Right cardiac atrium (tissue), 5 donors: ENCODE measurements at regions not wholly inside any gene's neighbourhood (a gene's known extent, or its start where the extent isn't known, plus 50 kb on each side); places are given as distances from the start of the nearest gene placed in this dataset.

ENCODE experiments used
- ATAC-seq, 2 donors: fragments of 200-7000 bp; cut with Tn5 transposase; one replicate each; pipeline versions ENCODE4 v1.8.0 to v1.9.1; 2020; ENCODE audit warnings: moderate library complexity in 2 of 2, mild to moderate bottlenecking in 1 of 2
- DNase-seq, 3 donors: peaks; one replicate each; pipeline ENCODE4 v3.0.0-alpha.2; 2020
- H3K27ac ChIP-seq: one replicate; pipeline ENCODE4 v1.5.1; 2013; ENCODE audit warnings: mild to moderate bottlenecking, low read length, control low read depth, moderate library complexity
- H3K27me3 ChIP-seq: one replicate; pipeline ENCODE4 v1.6.1; 2013; ENCODE audit not compliant: control insufficient read depth, insufficient read depth
- H3K4me1 ChIP-seq: one replicate; pipeline ENCODE4 v1.6.1; 2013; ENCODE audit warnings: low read length; ENCODE audit not compliant: control insufficient read depth, insufficient read depth
- H3K4me3 ChIP-seq: one replicate; pipeline ENCODE4 v1.5.1; 2013; ENCODE audit warnings: low read length, control low read depth
- H3K9me3 ChIP-seq: one replicate; pipeline ENCODE4 v1.6.1; 2013; ENCODE audit warnings: low read length; ENCODE audit not compliant: control insufficient read depth
- WGBS: extraction: QIAGEN DNeasy Blood & Tissue Kit; methylation state at CpG from one replicate; pipeline ENCODE4 v1.1.7; 2013; 5-methylcytosine and 5-hydroxymethylcytosine counted together
- intact Hi-C, 4 donors: fragments of 100-400 bp; cut with DNase I; formaldehyde crosslinking; loops; one replicate each; pipeline versions ENCODE4 v1.11.0 to v1.14.0; 2022 to 2023
- donor health status: healthy with polysubstance abuse.
- donor health status: DM: no; HTN: yes; CAD: no.
- donor health status: DM: no; HTN: no; CAD: no.
- donor health status: DM: no; HTN: yes; CAD: no; lungs with severe emphysema.
- donor health status: DM: yes; HTN: yes; CAD: no.

GRCh38 chr5:168186289-168187074, 105.0 kb upstream of the WWC1 start:
- H3K4me3 ChIP-seq = no peak overlapping the region
- ATAC-seq (peak; percentile 16 to 73), DNase-seq (no peak)
- intact Hi-C loops = no loop called here
- WGBS = 59% methylated on average over 18 of the region's 18 CpGs
- H3K27ac ChIP-seq = peak overlapping the region; percentile 67
- H3K27me3 ChIP-seq = no peaks in the 10 kb centered on the region
- no peaks in the 10 kb centered on the region for H3K9me3 ChIP-seq
- H3K4me1 ChIP-seq = peaks cover 5% of the 10 kb centered on the region

GRCh38 chr5:168187614-168188013, 103.8 kb upstream of the WWC1 start:
- no peaks in the 10 kb centered on the region for H3K9me3 ChIP-seq
- ATAC-seq (no peak), DNase-seq (no peak)
- 42% methylated on average over 6 of the region's 6 CpGs for WGBS
- intact Hi-C loops = no loop called here
- H3K27me3 ChIP-seq = no peaks in the 10 kb centered on the region
- peak overlapping the region; percentile 59 for H3K27ac ChIP-seq
- peaks cover 5% of the 10 kb centered on the region for H3K4me1 ChIP-seq
- H3K4me3 ChIP-seq = no peak overlapping the region

DNA sequence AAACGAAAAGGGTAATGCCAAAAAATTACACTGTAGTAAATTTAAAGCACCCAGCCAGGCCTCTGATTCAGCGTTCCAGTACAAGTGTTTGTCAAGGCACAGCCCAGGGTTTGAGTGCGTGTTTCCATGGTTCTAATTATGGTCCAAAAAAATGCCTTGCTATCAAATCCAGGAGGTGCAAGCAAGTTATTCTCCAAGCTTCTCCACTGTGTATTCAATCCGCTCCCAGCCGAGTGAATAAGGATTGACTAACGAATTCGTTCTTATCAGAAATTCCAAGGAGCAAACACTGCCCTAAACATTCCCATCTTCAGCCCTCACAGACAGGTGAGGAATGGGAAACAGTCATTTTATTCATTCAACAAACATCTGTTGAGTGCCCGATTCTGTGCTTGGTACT, 103.3 kb upstream of the WWC1 start:
- Histone ChIP-seq H3K27ac (no peak overlapping the region), H3K27me3 (no peaks in the 10 kb centered on the region), H3K9me3 (no peaks in the 10 kb centered on the region), H3K4me1 (peaks cover 5% of the 10 kb centered on the region), H3K4me3 (no peak overlapping the region)
- peak; percentile 45 to 52 for ATAC-seq
- no peak for DNase-seq
- WGBS = 69% methylated on average over 8 of the region's 8 CpGs
- intact Hi-C loops = no loop called here

DNA sequence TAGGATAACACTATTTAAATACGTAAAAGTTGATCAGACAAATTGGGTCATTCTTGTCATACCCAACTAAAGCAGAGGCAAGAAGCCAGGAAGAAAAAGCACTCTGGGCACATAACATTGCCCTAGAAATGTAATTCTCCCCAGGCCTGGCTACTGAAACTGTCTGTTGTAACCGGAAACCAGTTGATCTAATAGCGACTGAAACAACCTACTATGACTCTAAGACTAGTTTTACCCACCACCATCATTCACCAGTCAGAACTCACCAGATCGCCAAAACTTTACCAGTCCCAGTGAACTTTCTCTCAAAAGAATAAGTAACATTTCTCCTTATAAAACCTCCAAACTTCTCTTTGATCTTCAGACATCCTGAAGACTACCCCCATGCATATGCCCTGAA, 99.3 kb upstream of the WWC1 start:
- WGBS = 81% methylated on average over 4 of the region's 4 CpGs
- intact Hi-C loops = no loop called here

GRCh38 chr5:168193493-168194250, 97.8 kb upstream of the WWC1 start:
- Histone ChIP-seq H3K4me3 (no peak overlapping the region), H3K27me3 (no peaks in the 10 kb centered on the region), H3K27ac (no peak overlapping the region), H3K9me3 (no peaks in the 10 kb centered on the region), H3K4me1 (peaks cover 2% of the 10 kb centered on the region)
- ATAC-seq (no peak), DNase-seq (no peak)
- 41% methylated on average over 9 of the region's 9 CpGs for WGBS
- intact Hi-C loops = no loop called here

More for the DNA sequence above, 99.3 kb upstream of the WWC1 start:
- no peak for DNase-seq
- Histone ChIP-seq H3K27me3 (no peaks in the 10 kb centered on the region), H3K4me3 (no peak overlapping the region), H3K4me1 (peaks cover 3% of the 10 kb centered on the region), H3K9me3 (no peaks in the 10 kb centered on the region), H3K27ac (no peak overlapping the region)
- no peak for ATAC-seq

DNA sequence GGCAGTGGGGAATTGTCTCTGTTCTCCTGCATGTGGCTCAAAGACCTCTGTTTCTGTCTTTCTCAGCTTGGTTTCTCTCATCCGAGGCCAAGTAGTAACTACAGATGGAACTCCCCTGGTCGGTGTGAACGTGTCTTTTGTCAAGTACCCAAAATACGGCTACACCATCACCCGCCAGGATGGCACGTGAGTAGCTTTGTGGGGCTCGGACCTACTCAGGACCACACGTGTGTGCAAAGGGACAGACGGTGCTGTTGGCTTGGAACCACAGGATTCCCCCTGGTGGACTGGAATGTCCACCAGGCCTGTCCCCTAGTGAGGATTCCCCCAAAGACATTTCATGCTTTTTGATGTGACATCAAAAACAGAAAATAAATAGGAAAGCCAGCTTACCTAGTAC, 96.3 kb upstream of the WWC1 start:
- no peak overlapping the region for H3K4me3 ChIP-seq
- no peaks in the 10 kb centered on the region for H3K27me3 ChIP-seq
- intact Hi-C loops = no loop called here
- 86% methylated on average over 9 of the region's 9 CpGs for WGBS
- no peak for ATAC-seq
- peaks cover 2% of the 10 kb centered on the region for H3K4me1 ChIP-seq
- no peak overlapping the region for H3K27ac ChIP-seq
- H3K9me3 ChIP-seq = no peaks in the 10 kb centered on the region
- DNase-seq = no peak

- ATAC-seq (no peak), DNase-seq (no peak)
- H3K4me3 ChIP-seq = no peak overlapping the region
- WGBS = 94% methylated on average over 2 of the region's 2 CpGs
- H3K9me3 ChIP-seq = no peaks in the 10 kb centered on the region
- intact Hi-C loops = no loop called here
- no peaks in the 10 kb centered on the region for H3K27me3 ChIP-seq
- no peak overlapping the region for H3K27ac ChIP-seq
- peaks cover 2% of the 10 kb centered on the region for H3K4me1 ChIP-seq
Observed at GRCh38 chr5:168198359-168198758, 93.1 kb upstream of the WWC1 start.

DNA sequence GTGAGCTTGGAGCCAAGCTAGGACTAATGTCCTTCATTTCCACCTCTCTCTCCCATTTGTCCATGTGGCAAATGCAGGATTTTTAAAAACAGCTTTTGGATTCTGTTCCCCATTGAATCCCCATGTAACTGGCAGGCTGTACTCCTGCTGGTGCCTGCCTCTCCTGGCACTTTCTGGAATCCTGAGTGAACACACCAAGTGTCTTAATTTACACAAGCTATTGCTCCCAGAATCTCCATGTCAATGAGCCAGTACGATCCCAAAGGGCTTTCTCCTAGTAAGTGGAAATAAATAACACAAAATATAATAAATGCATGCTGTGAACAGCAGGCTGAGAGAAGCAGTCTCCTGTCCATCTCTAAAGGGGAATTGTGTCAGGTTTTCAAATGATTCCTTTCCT, 88.4 kb upstream of the WWC1 start:
- no peak for DNase-seq
- no peak for ATAC-seq
- no peak overlapping the region for H3K4me3 ChIP-seq
- intact Hi-C loops = no loop called here
- H3K4me1 ChIP-seq = no peaks in the 10 kb centered on the region
- H3K27ac ChIP-seq = no peak overlapping the region
- H3K27me3 ChIP-seq = no peaks in the 10 kb centered on the region
- WGBS = 84% methylated on average over 1 of the region's 1 CpG
- H3K9me3 ChIP-seq = no peaks in the 10 kb centered on the region

DNA sequence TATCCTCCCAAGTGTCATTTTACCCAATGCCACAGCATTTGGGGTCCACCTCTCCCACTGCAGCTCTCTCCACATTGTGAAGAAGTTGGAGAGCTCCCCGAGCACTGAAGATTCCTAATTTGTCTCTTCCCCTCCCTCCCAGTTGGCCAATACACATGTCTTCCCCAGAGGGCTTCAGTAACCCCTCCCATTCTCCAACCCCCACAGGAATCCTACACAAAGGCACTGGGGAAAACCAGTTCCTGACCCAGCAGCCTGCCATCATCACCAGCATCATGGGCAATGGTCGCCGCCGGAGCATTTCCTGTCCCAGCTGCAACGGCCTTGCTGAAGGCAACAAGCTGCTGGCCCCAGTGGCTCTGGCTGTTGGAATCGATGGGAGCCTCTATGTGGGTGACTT, 87.3 kb upstream of the WWC1 start:
- DNase-seq (no peak), ATAC-seq (no peak)
- no peak overlapping the region for H3K4me3 ChIP-seq
- no peaks in the 10 kb centered on the region for H3K9me3 ChIP-seq
- no peaks in the 10 kb centered on the region for H3K4me1 ChIP-seq
- intact Hi-C loops = no loop called here
- H3K27ac ChIP-seq = no peak overlapping the region
- no peaks in the 10 kb centered on the region for H3K27me3 ChIP-seq
- WGBS = 85% methylated on average over 6 of the region's 6 CpGs

DNA sequence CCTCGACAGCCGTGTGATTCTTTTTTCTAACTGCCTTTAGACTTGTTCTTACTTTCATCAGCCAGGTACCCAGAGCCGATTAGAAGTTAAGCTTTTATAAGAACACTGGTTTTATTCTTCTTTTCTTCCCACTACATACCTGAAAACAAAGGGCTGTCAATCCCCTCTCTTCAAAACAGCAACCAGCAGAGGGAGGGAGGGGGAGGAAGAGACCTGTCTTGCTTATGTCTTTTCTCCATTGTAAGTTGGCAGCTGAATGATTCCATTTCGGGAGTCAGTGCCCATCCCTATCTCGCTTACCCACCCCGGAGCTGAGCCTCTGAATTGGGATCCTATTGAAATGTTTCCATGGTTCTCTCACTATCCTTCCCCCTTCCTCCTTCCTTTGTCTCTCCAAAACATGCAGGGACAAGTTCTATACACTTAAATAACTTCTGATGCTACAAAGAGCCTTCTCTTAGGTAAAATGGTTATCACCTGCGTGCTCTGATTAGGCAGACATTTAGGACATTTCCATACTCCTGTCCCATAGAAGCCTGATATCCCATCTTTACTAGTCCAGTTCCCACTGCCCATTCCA, 83.9 kb upstream of the WWC1 start:
- Histone ChIP-seq H3K27ac (no peak overlapping the region), H3K4me3 (no peak overlapping the region), H3K27me3 (no peaks in the 10 kb centered on the region), H3K9me3 (no peaks in the 10 kb centered on the region), H3K4me1 (no peaks in the 10 kb centered on the region)
- 80% methylated on average over 7 of the region's 7 CpGs for WGBS
- ATAC-seq (peak in 1 of 2 donors; percentile 26), DNase-seq (no peak)
- intact Hi-C loops = no loop called here

GRCh38 chr5:168209244-168209995, 82.0 kb upstream of the WWC1 start:
- WGBS = 55% methylated on average over 1 of the region's 1 CpG
- peak in 1 of 2 donors; percentile 22 for ATAC-seq

More at GRCh38 chr5:168209244-168209995, 82.0 kb upstream of the WWC1 start:
- H3K27ac ChIP-seq = no peak overlapping the region
- H3K4me3 ChIP-seq = no peak overlapping the region
- intact Hi-C loops = no loop called here
- H3K27me3 ChIP-seq = no peaks in the 10 kb centered on the region
- DNase-seq = no peak
- no peaks in the 10 kb centered on the region for H3K4me1 ChIP-seq
- H3K9me3 ChIP-seq = no peaks in the 10 kb centered on the region
